Liver (tissue), 7 donors: ENCODE measurements at regions not wholly inside any gene's neighbourhood (a gene's known extent, or its start where the extent isn't known, plus 50 kb on each side); places are given as distances from the start of the nearest gene placed in this dataset.
A peak's percentile ranks its signal among the peaks of the same experiment; 100 is the strongest.

Experiments used
- DNase-seq: peaks from one replicate; pipeline ENCODE4 v3.0.0-alpha.2; 2017; ENCODE audit warnings: low spot score
- H3K27ac ChIP-seq, 2 donors: one replicate each; pipeline ENCODE4 v1.7.0; 2013; ENCODE audit warnings: inconsistent platforms in 2 of 2, low read length in 2 of 2, control low read depth in 1 of 2, low read depth in 1 of 2, mild to moderate bottlenecking in 1 of 2
- H3K27me3 ChIP-seq, 4 donors: one replicate each; pipeline versions ENCODE4 v1.6.1 to v1.7.0; 2013; ENCODE audit warnings: low read length in 3 of 4, inconsistent platforms in 1 of 4, mild to moderate bottlenecking in 1 of 4, moderate library complexity in 1 of 4; ENCODE audit not compliant: control insufficient read depth in 4 of 4, insufficient read depth in 4 of 4
- H3K36me3 ChIP-seq, 4 donors: one replicate each; pipeline versions ENCODE4 v1.6.1 to v1.7.0; 2013; ENCODE audit warnings: low read length in 3 of 4, mild to moderate bottlenecking in 3 of 4, low read depth in 1 of 4, moderate library complexity in 1 of 4; ENCODE audit not compliant: control insufficient read depth in 4 of 4, insufficient read depth in 3 of 4
- H3K4me1 ChIP-seq, 4 donors: one replicate each; pipeline versions ENCODE4 v1.6.1 to v1.7.0; 2013; ENCODE audit warnings: low read length in 3 of 4, mild to moderate bottlenecking in 3 of 4, moderate library complexity in 1 of 4; ENCODE audit not compliant: control insufficient read depth in 4 of 4, insufficient read depth in 4 of 4
- H3K4me3 ChIP-seq, 3 donors: one replicate each; pipeline versions ENCODE4 v1.6.1 to v1.7.0; 2013; ENCODE audit warnings: low read length in 3 of 3, control low read depth in 1 of 3, low read depth in 1 of 3, mild to moderate bottlenecking in 1 of 3
- H3K9ac ChIP-seq, 2 donors: one replicate each; pipeline ENCODE4 v1.7.0; 2013; ENCODE audit warnings: low read length in 2 of 2, mild to moderate bottlenecking in 2 of 2, moderate library complexity in 2 of 2, control low read depth in 1 of 2, low read depth in 1 of 2
- H3K9me3 ChIP-seq, 4 donors: one replicate each; pipeline versions ENCODE4 v1.6.1 to v1.7.0; 2013; ENCODE audit warnings: low read length in 3 of 4; ENCODE audit not compliant: control insufficient read depth in 4 of 4
- EGR1 ChIP-seq, 2 donors: IDR thresholded peaks; 2 replicates each; pipeline ENCODE4 v1.6.1; 2016 to 2018; ENCODE audit warnings: antibody characterized with exemption in 2 of 2, low read depth in 2 of 2
- FOXA1 ChIP-seq: IDR thresholded peaks from 2 replicates; pipeline ENCODE4 v1.6.1; 2016; ENCODE audit warnings: antibody characterized with exemption
- FOXA2 ChIP-seq: IDR thresholded peaks from 2 replicates; pipeline ENCODE4 v1.6.1; 2016; ENCODE audit warnings: antibody characterized with exemption
- GABPA ChIP-seq, 2 donors: IDR thresholded peaks in 1 of 2; conservative IDR thresholded peaks in 1 of 2; 2 replicates each; pipeline ENCODE4 v1.6.1; 2016; ENCODE audit warnings: antibody characterized with exemption in 2 of 2, mild to moderate bottlenecking in 1 of 2, moderate library complexity in 1 of 2
- HNF4A ChIP-seq, 2 donors: conservative IDR thresholded peaks; 2 replicates each; pipeline ENCODE4 v1.6.1; 2016; ENCODE audit warnings: antibody characterized with exemption in 2 of 2, mild to moderate bottlenecking in 2 of 2
- HNF4G ChIP-seq: IDR thresholded peaks from 2 replicates; pipeline ENCODE4 v1.6.1; 2016; ENCODE audit warnings: antibody characterized with exemption
- JUND ChIP-seq, 2 donors: IDR thresholded peaks; 2 replicates each; pipeline ENCODE4 v1.6.1; 2016; ENCODE audit warnings: antibody characterized with exemption in 2 of 2
- MAX ChIP-seq: IDR thresholded peaks from 2 replicates; pipeline ENCODE4 v1.6.1; 2016; ENCODE audit warnings: antibody characterized with exemption
- NR2F2 ChIP-seq: IDR thresholded peaks from 2 replicates; pipeline ENCODE4 v1.6.1; 2016; ENCODE audit warnings: antibody characterized with exemption
- REST ChIP-seq: IDR thresholded peaks from 2 replicates; pipeline ENCODE4 v1.6.1; 2016; ENCODE audit warnings: antibody characterized with exemption, mild to moderate bottlenecking
- RXRA ChIP-seq, 2 donors: IDR thresholded peaks; 2 replicates each; pipeline ENCODE4 v1.6.1; 2017 to 2018; ENCODE audit warnings: antibody characterized with exemption in 2 of 2, mild to moderate bottlenecking in 1 of 2
- SP1 ChIP-seq: IDR thresholded peaks from 2 replicates; pipeline ENCODE4 v1.6.1; 2018; ENCODE audit warnings: antibody characterized with exemption, mild to moderate bottlenecking
- YY1 ChIP-seq: IDR thresholded peaks from 2 replicates; pipeline ENCODE4 v1.6.1; 2016; ENCODE audit warnings: antibody characterized with exemption, mild to moderate bottlenecking
- WGBS: extraction: QIAGEN DNeasy Blood & Tissue Kit; methylation state at CpG from one replicate; pipeline ENCODE4 v1.1.7; 2013; 5-methylcytosine and 5-hydroxymethylcytosine counted together
- TF ChIP-seq, protein P1 (sequence below): IDR thresholded peaks from 2 replicates; pipeline ENCODE4 v1.6.1; 2016; ENCODE audit warnings: antibody characterized with exemption
- donor health status: healthy.
- donor health status: healthy.
- donor health status: healthy.
- donor health status: healthy.

DNA sequence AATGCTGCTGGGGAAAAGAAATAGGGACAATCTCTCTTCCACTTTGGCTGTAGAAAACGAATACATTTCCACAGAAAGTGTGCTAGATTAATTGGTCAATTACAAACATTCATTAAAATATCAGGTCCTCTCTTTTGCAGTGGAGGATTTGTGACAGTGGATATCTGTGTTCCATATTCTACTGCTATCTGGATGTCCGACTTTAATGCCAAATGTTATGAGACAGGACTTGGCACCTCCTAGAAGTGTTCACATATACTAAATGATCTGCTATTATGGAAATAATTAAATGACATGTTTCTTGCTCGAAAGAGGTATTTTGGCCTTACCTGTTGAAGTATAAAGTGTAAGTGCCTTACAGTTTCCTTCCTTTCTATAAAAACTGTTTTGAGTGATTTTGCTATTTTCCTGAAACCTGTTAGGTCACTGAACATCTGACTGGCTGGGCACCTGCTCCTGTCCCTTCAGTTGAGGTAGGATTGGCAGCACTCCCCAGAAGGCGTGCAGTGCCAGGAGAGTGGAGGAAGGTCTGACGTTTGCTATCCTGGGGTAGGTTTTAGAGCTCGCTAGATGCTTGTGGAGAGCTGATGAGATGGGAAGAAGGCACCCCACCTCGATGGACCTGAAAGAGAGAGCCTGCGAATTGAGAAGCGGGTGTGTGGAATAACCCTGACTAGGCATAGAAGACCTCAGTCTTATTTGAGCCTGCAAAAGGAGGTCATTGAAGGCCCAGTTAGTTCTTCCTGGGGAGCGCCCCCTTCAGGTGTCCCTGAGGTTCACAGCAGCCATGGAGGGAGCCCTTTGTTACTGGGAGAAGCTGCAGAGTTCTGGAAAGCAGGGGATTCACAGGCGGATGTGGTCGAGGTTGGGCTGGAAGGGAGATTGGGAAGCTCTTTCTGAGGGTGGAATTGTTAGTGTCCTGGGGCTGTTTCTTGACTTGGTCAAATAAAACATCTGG lies 159.4 kb upstream of the ZNF267 start:
- no peak for DNase-seq
- H3K4me1 ChIP-seq, result peaks cover 4 to 15% (median 9%) of the 10 kb centered on the region in 4 donors
- 56% methylated on average over 12 of the region's 12 CpGs for WGBS
- no peaks in the 10 kb centered on the region for H3K27me3 ChIP-seq
- peak overlapping the region; percentile 87 to 93 for H3K9ac ChIP-seq
- H3K4me3 ChIP-seq, result peak overlapping the region; percentile 73 to 88 (median 85)
- TF ChIP-seq MAX, result no peak
- no peak for TF ChIP-seq REST
- no peak for TF ChIP-seq YY1
- no peak for TF ChIP-seq FOXA2
- TF ChIP-seq RXRA (IDR thresholded peaks at IDR 0.05), result no peak
- TF ChIP-seq JUND (IDR thresholded peaks at IDR 0.05), result no peak
- TF ChIP-seq GABPA (IDR thresholded peaks at IDR 0.05 in 1 of 2, conservative IDR thresholded peaks at IDR 0.05 in 1 of 2), result no peak
- TF ChIP-seq, protein P1, sequence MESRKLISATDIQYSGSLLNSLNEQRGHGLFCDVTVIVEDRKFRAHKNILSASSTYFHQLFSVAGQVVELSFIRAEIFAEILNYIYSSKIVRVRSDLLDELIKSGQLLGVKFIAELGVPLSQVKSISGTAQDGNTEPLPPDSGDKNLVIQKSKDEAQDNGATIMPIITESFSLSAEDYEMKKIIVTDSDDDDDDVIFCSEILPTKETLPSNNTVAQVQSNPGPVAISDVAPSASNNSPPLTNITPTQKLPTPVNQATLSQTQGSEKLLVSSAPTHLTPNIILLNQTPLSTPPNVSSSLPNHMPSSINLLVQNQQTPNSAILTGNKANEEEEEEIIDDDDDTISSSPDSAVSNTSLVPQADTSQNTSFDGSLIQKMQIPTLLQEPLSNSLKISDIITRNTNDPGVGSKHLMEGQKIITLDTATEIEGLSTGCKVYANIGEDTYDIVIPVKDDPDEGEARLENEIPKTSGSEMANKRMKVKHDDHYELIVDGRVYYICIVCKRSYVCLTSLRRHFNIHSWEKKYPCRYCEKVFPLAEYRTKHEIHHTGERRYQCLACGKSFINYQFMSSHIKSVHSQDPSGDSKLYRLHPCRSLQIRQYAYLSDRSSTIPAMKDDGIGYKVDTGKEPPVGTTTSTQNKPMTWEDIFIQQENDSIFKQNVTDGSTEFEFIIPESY, result no peak
- no peak for TF ChIP-seq FOXA1
- TF ChIP-seq HNF4G, result no peak
- no peak for TF ChIP-seq HNF4A (conservative IDR thresholded peaks at IDR 0.05)
- no peak for TF ChIP-seq EGR1 (IDR thresholded peaks at IDR 0.05; ENCODE audit: low read depth in 2 of 2)
- TF ChIP-seq NR2F2, result no peak
- peak overlapping the region; percentile 64 to 84 for H3K27ac ChIP-seq
- peaks cover 0 to 4% (median 2%) of the 10 kb centered on the region in 4 donors for H3K36me3 ChIP-seq
- no peaks in the 10 kb centered on the region for H3K9me3 ChIP-seq

DNA sequence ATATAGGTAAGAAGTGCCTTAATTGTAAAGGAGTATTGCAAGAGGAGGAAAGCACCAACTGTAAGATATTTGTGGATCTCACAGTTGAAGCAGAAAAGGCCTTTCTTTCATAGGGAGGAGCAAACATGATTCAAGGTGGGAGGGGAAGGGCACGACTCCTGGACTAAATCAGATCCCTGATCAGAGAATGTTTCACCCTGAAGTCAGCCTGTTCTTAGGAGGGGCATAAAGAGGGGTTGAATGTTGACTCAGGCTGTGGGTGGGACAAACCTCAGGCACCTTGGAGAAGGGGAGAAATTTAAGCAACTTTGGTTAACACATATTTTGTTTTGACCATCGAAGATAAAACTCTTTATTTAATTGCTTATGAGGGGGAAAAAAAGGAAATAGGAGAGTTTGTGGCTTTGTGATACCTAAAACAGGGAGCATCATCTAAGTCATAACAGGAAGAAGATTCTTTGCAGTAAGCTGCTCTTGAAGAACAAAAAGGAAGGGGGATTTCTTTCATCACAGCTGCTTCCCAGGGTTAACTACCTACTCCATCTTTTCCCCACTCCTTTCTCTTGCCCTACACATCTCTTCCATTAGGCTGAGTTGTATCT lies 158.6 kb upstream of the ZNF267 start:
- 87% methylated on average over 2 of the region's 2 CpGs for WGBS
- no peak for DNase-seq
- peaks cover 4 to 15% (median 9%) of the 10 kb centered on the region in 4 donors for H3K4me1 ChIP-seq
- H3K4me3 ChIP-seq, result no peak overlapping the region
- no peak overlapping the region for H3K9ac ChIP-seq
- H3K27ac ChIP-seq, result no peak overlapping the region
- H3K36me3 ChIP-seq, result peaks cover 0 to 4% (median 2%) of the 10 kb centered on the region in 4 donors
- TF ChIP-seq SP1 (no peak), HNF4A (conservative IDR thresholded peaks at IDR 0.05) (no peak), GABPA (IDR thresholded peaks at IDR 0.05 in 1 of 2, conservative IDR thresholded peaks at IDR 0.05 in 1 of 2) (no peak), YY1 (no peak)
- TF ChIP-seq, protein P1, result no peak
- H3K9me3 ChIP-seq, result no peaks in the 10 kb centered on the region
- H3K27me3 ChIP-seq, result no peaks in the 10 kb centered on the region
